ENCODE measurements at regions not wholly inside any gene's neighbourhood (a gene's known extent, or its start where the extent isn't known, plus 50 kb on each side); places are given as distances from the start of the nearest gene placed in this dataset.

GRCh38 chr9:89801341-89801740, 196.5 kb downstream of the GADD45G start:
- no peaks in the 10 kb centered on the region for H3K36me3 ChIP-seq (ENCODE audit: insufficient read depth)
- Mint-ChIP-seq H3K27ac (no peak overlapping the region), H3K4me1 (peaks cover 23% of the 10 kb centered on the region), H3K27me3 (ENCODE audit: insufficient read depth, low read depth, poor library complexity) (peaks cover 7% of the 10 kb centered on the region), H3K4me3 (no peak overlapping the region), H3K9me3 (no peaks in the 10 kb centered on the region), H3K36me3 (ENCODE audit: low read depth) (no peaks in the 10 kb centered on the region)
- no peak overlapping the region for H3K4me2 ChIP-seq
- no peak overlapping the region for H3K4me3 ChIP-seq
- H4K20me1 ChIP-seq (replicated peaks; ENCODE audit: insufficient read depth): no peaks in the 10 kb centered on the region
- H3F3A ChIP-seq (replicated peaks; ENCODE audit: low read depth): no peaks in the 10 kb centered on the region; the same call in 1 of the 2 replicates
- H3K9me2 ChIP-seq (ENCODE audit: insufficient read depth): peaks cover 14% of the 10 kb centered on the region
- DNase-seq (ENCODE audit: low spot score) (no peak), ATAC-seq (no peak)
- no peak overlapping the region for H2AFZ ChIP-seq
- H3K27me3 ChIP-seq (ENCODE audit: insufficient read depth): no peaks in the 10 kb centered on the region
- H3K27ac ChIP-seq (ENCODE audit: low read depth): no peak overlapping the region
- TF ChIP-seq POLR2AphosphoS5 (IDR thresholded peaks at IDR 0.05; ENCODE audit: low read depth) (no peak), ZNF462 (CRISPR knock-in tag; IDR thresholded peaks at IDR 0.05) (no peak), ZNF331 (CRISPR knock-in tag; IDR thresholded peaks at IDR 0.05; ENCODE audit: low read depth) (no peak), CTCF (conservative IDR thresholded peaks at IDR 0.05; ENCODE audit: low read depth in 2 of 2) (no peak), CREB1 (CRISPR knock-in tag; IDR thresholded peaks at IDR 0.05; ENCODE audit: low read depth) (no peak)
- H3K79me2 ChIP-seq (replicated peaks; ENCODE audit: insufficient read depth): no peaks in the 10 kb centered on the region
- peaks cover 19% of the 10 kb centered on the region for H3K4me1 ChIP-seq (ENCODE audit: insufficient read depth)

Data from GM23338 (cell line).